ENCODE measurements at regions not wholly inside any gene's neighbourhood (a gene's known extent, or its start where the extent isn't known, plus 50 kb on each side); places are given as distances from the start of the nearest gene placed in this dataset.

- H3K4me1 ChIP-seq = no peaks in the 10 kb centered on the region
- H3K27me3 ChIP-seq = peaks cover 0 to 21% (median 10%) of the 10 kb centered on the region in 7 donors
- intact Hi-C loops (cut with DNase I) = no loop called here
- no peak overlapping the region for H3K27ac ChIP-seq
- no peak overlapping the region for H3K4me3 ChIP-seq
- no peak for ATAC-seq
- WGBS, 2 donors = 68 to 80% methylated on average over 9 of the region's 9 CpGs
- H3K36me3 ChIP-seq = no peaks in the 10 kb centered on the region
- no peaks in the 10 kb centered on the region for H3K9me3 ChIP-seq
- DNase-seq = no peak
- no peak for TF ChIP-seq CTCF (IDR thresholded peaks at IDR 0.05)
Observed at GRCh38 chr19:29012457-29012856, 200.5 kb downstream of the UQCRFS1 start.

GRCh38 chr19:29010276-29010675, 202.7 kb downstream of the UQCRFS1 start:
- TF ChIP-seq CTCF (IDR thresholded peaks at IDR 0.05) = no peak
- DNase-seq (no peak), ATAC-seq (no peak)
- intact Hi-C loops (cut with DNase I) = no loop called here
- H3K4me3 ChIP-seq = no peak overlapping the region
- H3K4me1 ChIP-seq = no peaks in the 10 kb centered on the region
- no peaks in the 10 kb centered on the region for H3K36me3 ChIP-seq
- peaks cover 0 to 8% (median 0%) of the 10 kb centered on the region in 7 donors for H3K27me3 ChIP-seq
- no peaks in the 10 kb centered on the region for H3K9me3 ChIP-seq
- 78 to 81% methylated on average over 8 of the region's 8 CpGs for WGBS, 2 donors
- H3K27ac ChIP-seq = no peak overlapping the region

GRCh38 chr19:29006057-29006735, 206.8 kb downstream of the UQCRFS1 start:
- no peaks in the 10 kb centered on the region for H3K9me3 ChIP-seq
- peaks cover 0 to 2% (median 0%) of the 10 kb centered on the region in 9 donors for H3K4me1 ChIP-seq
- no peaks in the 10 kb centered on the region for H3K27me3 ChIP-seq
- H3K36me3 ChIP-seq = no peaks in the 10 kb centered on the region
- no peak overlapping the region for H3K27ac ChIP-seq
- TF ChIP-seq CTCF (IDR thresholded peaks at IDR 0.05) = no peak
- intact Hi-C loops (cut with DNase I) = no loop called here
- ATAC-seq (no peak), DNase-seq (no peak)
- no peak overlapping the region for H3K4me3 ChIP-seq
- 78 to 88% methylated on average over 8 of the region's 8 CpGs for WGBS, 2 donors

- TF ChIP-seq CTCF (IDR thresholded peaks at IDR 0.05) = no peak
- intact Hi-C loops (cut with DNase I) = no loop called here
- 94 to 98% methylated on average over 7 of the region's 7 CpGs for whole genome bisulfite sequencing, 2 donors
- no peaks in the 10 kb centered on the region for H3K9me3 ChIP-seq
- no peak overlapping the region for H3K4me3 ChIP-seq
- H3K36me3 ChIP-seq = no peaks in the 10 kb centered on the region
- peaks cover 0 to 2% (median 0%) of the 10 kb centered on the region in 9 donors for H3K4me1 ChIP-seq
- ATAC-seq (no peak), DNase-seq (no peak)
- no peak overlapping the region for H3K27ac ChIP-seq
- peaks cover 0 to 4% (median 0%) of the 10 kb centered on the region in 7 donors for H3K27me3 ChIP-seq
Observed at GRCh38 chr19:29004796-29005195, 208.2 kb downstream of the UQCRFS1 start.

Measured in heart right ventricle (tissue), 16 donors.